NCI-H2196 treated with DMSO at 0.1 percent for 48 hours (cell line): ENCODE measurements at regions not wholly inside any gene's neighbourhood (a gene's known extent, or its start where the extent isn't known, plus 50 kb on each side); places are given as distances from the start of the nearest gene placed in this dataset.
"Not testable (repeated sequence)": the region's sequence is repeated elsewhere in the genome, so short reads cannot be mapped to it uniquely, and the experiment has no call there.

ENCODE experiments used
- DNase-seq: peaks from one replicate; lab custom pipeline; 2025; ENCODE audit not compliant: unreplicated experiment; lab: John Stamatoyannopoulos, UW

GRCh38 chr15:85196697-85197096 lies 183.7 kb upstream of the AKAP13 start:
- DNase-seq, result not testable (repeated sequence)

GRCh38 chr15:85197582-85197981 lies 182.8 kb upstream of the AKAP13 start:
- not testable (repeated sequence) for DNase-seq

- not testable (repeated sequence) for DNase-seq
These were observed 182.0 kb upstream of the AKAP13 start for GRCh38 chr15:85198432-85198831.

GRCh38 chr15:85200215-85200614 lies 180.2 kb upstream of the AKAP13 start:
- DNase-seq, result not testable (repeated sequence)

GRCh38 chr15:85201118-85201793 lies 179.1 kb upstream of the AKAP13 start:
- DNase-seq, result not testable (repeated sequence)

- DNase-seq, result not testable (repeated sequence)
These were observed 175.9 kb upstream of the AKAP13 start for GRCh38 chr15:85204481-85204880.

- not testable (repeated sequence) for DNase-seq
These were observed 146.5 kb upstream of the AKAP13 start for GRCh38 chr15:85233791-85234325.

GRCh38 chr15:85234450-85235196 lies 145.8 kb upstream of the AKAP13 start:
- not testable (repeated sequence) for DNase-seq

- DNase-seq, result not testable (repeated sequence)
These were observed 136.3 kb upstream of the AKAP13 start for GRCh38 chr15:85244056-85244455.

GRCh38 chr15:85250938-85251542 lies 129.4 kb upstream of the AKAP13 start:
- not testable (repeated sequence) for DNase-seq

- DNase-seq, result not testable (repeated sequence)
These were observed 127.0 kb upstream of the AKAP13 start for GRCh38 chr15:85253196-85253915.

- DNase-seq, result not testable (repeated sequence)
These were observed 125.4 kb upstream of the AKAP13 start for GRCh38 chr15:85254961-85255360.

GRCh38 chr15:85255502-85255901 lies 124.9 kb upstream of the AKAP13 start:
- DNase-seq, result not testable (repeated sequence)

- not testable (repeated sequence) for DNase-seq
These were observed 124.1 kb upstream of the AKAP13 start for GRCh38 chr15:85256009-85256997.

GRCh38 chr15:85258062-85258445 lies 122.3 kb upstream of the AKAP13 start:
- DNase-seq, result not testable (repeated sequence)

GRCh38 chr15:85258559-85259209 lies 121.7 kb upstream of the AKAP13 start:
- not testable (repeated sequence) for DNase-seq

- DNase-seq, result not testable (repeated sequence)
These were observed 119.9 kb upstream of the AKAP13 start for GRCh38 chr15:85260526-85260925.

- DNase-seq, result not testable (repeated sequence)
These were observed 117.8 kb upstream of the AKAP13 start for GRCh38 chr15:85262461-85263055.
